MM.1S (cell line): ENCODE measurements at regions not wholly inside any gene's neighbourhood (a gene's known extent, or its start where the extent isn't known, plus 50 kb on each side); places are given as distances from the start of the nearest gene placed in this dataset.

ENCODE experiments used
- DNase-seq: peaks from one replicate; pipeline ENCODE4 v3.0.0-alpha.2; 2015
- H2AFZ ChIP-seq: fragments of 300-600 bp; sonication (generic); 2 replicates; pipeline ENCODE4 v1.6.0; 2016; ENCODE audit warnings: antibody characterized with exemption, low read length
- H3F3A ChIP-seq: fragments of 300-600 bp; sonication (generic); 2 replicates; pipeline ENCODE4 v1.6.1; 2016; ENCODE audit warnings: mild to moderate bottlenecking, antibody characterized with exemption, low read length, moderate library complexity, mixed read lengths; ENCODE audit not compliant: insufficient read depth
- H3K27ac ChIP-seq: fragments of 300-600 bp; sonication (generic); 2 replicates; pipeline ENCODE4 v1.5.1; 2016; ENCODE audit warnings: mild to moderate bottlenecking, low read length
- H3K27me3 ChIP-seq: fragments of 300-600 bp; sonication (generic); replicated peaks from 2 replicates; pipeline ENCODE4 v1.6.0; 2016; ENCODE audit warnings: low read length; ENCODE audit not compliant: insufficient read depth
- H3K36me3 ChIP-seq: fragments of 300-600 bp; sonication (generic); replicated peaks from 2 replicates; pipeline ENCODE4 v1.6.1; 2016; ENCODE audit warnings: mild to moderate bottlenecking, low read length, mixed read lengths; ENCODE audit not compliant: insufficient read depth
- H3K4me1 ChIP-seq: fragments of 300-600 bp; sonication (generic); 2 replicates; pipeline ENCODE4 v1.6.1; 2016; ENCODE audit warnings: low read length, mixed read lengths
- H3K4me2 ChIP-seq: fragments of 300-600 bp; sonication (generic); 2 replicates; pipeline ENCODE4 v1.6.0; 2016; ENCODE audit warnings: low read depth, low read length
- H3K4me3 ChIP-seq: fragments of 300-600 bp; sonication (generic); 2 replicates; pipeline ENCODE4 v1.5.1; 2016; ENCODE audit warnings: low read length, mixed read lengths
- H3K79me2 ChIP-seq: fragments of 300-600 bp; sonication (generic); 2 replicates; pipeline ENCODE4 v1.6.1; 2016; ENCODE audit warnings: mixed run types, low read length, mixed read lengths
- H3K9ac ChIP-seq: fragments of 300-600 bp; sonication (generic); 2 replicates; pipeline ENCODE4 v1.6.1; 2016; ENCODE audit warnings: low read length, mixed read lengths
- H3K9me2 ChIP-seq: fragments of 300-600 bp; sonication (generic); replicated peaks from 2 replicates; pipeline ENCODE4 v1.6.1; 2016; ENCODE audit warnings: mild to moderate bottlenecking, low read length, mixed read lengths; ENCODE audit not compliant: insufficient read depth
- H3K9me3 ChIP-seq: fragments of 300-600 bp; sonication (generic); replicated peaks from 2 replicates; pipeline ENCODE4 v1.6.1; 2016; ENCODE audit warnings: mild to moderate bottlenecking, low read length, mixed read lengths; ENCODE audit not compliant: insufficient read depth
- H4K20me1 ChIP-seq: fragments of 300-600 bp; sonication (generic); 2 replicates; pipeline ENCODE4 v1.6.1; 2016; ENCODE audit warnings: mild to moderate bottlenecking, low read length, moderate library complexity, mixed read lengths; ENCODE audit not compliant: insufficient read depth
- EZH2 ChIP-seq: fragments of 300-600 bp; sonication (generic); optimal IDR thresholded peaks from 2 replicates; pipeline ENCODE3; 2017; ENCODE audit warnings: low read depth, mild to moderate bottlenecking, antibody characterized with exemption, low read length, mixed read lengths
- EZH2phosphoT487 ChIP-seq: fragments of 300-600 bp; sonication (generic); IDR thresholded peaks from 2 replicates; pipeline ENCODE4 v1.6.1; 2018; ENCODE audit warnings: antibody characterized with exemption, low read length
- TF ChIP-seq, protein P1 (sequence below): fragments of 300-600 bp; sonication (generic); IDR thresholded peaks from 2 replicates; pipeline ENCODE4 v1.5.1; 2016; ENCODE audit warnings: antibody characterized with exemption, low read length, mixed read lengths

DNA sequence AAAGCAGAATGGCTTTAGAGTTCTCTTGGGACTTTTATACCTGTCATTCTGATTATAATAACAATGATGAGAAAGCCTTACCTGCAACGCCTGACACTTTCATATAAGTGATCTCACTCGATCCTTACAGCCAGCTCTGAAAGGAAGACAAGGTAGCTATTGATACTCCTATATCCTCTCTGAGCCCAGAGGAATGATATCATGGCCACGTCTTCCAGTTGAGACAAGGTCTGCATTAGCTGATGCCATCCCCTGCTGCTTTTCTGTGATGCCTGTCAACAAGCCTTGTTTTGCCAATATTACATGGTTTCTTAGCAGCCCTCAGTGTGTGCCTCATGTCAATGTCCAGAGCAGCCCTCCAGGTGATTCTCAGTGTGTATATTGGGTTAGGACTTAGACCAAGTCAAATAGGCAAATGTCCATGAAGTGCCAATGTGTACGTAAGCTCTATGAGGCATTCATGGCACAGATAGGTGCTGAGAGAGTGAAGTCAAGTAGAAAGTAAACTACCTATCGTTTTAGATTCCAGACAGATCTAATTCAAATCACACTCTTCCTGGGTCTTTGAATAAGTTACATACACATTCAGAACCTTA lies 405.9 kb downstream of the ADRA2A start:
- Histone ChIP-seq H3K4me1 (no peaks in the 10 kb centered on the region), H3K4me3 (no peak overlapping the region), H3K9ac (no peak overlapping the region), H3K27ac (no peak overlapping the region), H3K36me3 (no peaks in the 10 kb centered on the region), H3F3A (no peaks in the 10 kb centered on the region), H3K27me3 (no peaks in the 10 kb centered on the region), H3K9me2 (no peaks in the 10 kb centered on the region), H4K20me1 (no peaks in the 10 kb centered on the region), H3K79me2 (no peaks in the 10 kb centered on the region), H2AFZ (no peak overlapping the region), H3K4me2 (no peak overlapping the region), H3K9me3 (no peaks in the 10 kb centered on the region)
- TF ChIP-seq, protein P1, sequence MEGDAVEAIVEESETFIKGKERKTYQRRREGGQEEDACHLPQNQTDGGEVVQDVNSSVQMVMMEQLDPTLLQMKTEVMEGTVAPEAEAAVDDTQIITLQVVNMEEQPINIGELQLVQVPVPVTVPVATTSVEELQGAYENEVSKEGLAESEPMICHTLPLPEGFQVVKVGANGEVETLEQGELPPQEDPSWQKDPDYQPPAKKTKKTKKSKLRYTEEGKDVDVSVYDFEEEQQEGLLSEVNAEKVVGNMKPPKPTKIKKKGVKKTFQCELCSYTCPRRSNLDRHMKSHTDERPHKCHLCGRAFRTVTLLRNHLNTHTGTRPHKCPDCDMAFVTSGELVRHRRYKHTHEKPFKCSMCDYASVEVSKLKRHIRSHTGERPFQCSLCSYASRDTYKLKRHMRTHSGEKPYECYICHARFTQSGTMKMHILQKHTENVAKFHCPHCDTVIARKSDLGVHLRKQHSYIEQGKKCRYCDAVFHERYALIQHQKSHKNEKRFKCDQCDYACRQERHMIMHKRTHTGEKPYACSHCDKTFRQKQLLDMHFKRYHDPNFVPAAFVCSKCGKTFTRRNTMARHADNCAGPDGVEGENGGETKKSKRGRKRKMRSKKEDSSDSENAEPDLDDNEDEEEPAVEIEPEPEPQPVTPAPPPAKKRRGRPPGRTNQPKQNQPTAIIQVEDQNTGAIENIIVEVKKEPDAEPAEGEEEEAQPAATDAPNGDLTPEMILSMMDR = no peak
- TF ChIP-seq EZH2phosphoT487 (no peak), EZH2 (no peak)
- DNase-seq = no peak

DNA sequence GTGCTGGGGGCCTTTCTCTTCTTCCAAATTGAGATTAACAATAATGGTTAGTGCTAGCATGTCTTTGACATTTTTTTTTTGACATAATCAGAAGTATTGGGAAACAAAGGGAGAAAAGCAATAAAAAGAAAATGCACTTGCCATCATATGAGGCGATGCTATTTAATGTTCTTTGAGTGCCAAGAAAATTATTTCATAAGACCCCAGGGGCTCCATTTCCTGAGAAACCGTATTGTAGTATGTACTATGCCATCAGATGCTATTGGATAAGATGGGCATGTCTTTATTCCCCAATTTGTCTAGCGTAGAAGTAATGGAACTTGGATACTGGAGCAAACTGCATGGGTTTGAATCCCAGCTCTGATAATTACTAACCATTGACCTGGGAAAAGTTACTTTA lies 408.9 kb downstream of the ADRA2A start:
- no peak for DNase-seq
- no peak overlapping the region for H3K4me2 ChIP-seq
- no peak overlapping the region for H3K27ac ChIP-seq
- no peaks in the 10 kb centered on the region for H4K20me1 ChIP-seq
- H3K9ac ChIP-seq = no peak overlapping the region
- no peak overlapping the region for H2AFZ ChIP-seq
- H3F3A ChIP-seq = no peaks in the 10 kb centered on the region
- TF ChIP-seq, protein P1 = no peak
- TF ChIP-seq EZH2phosphoT487 (no peak), EZH2 (no peak)
- H3K36me3 ChIP-seq = no peaks in the 10 kb centered on the region
- H3K27me3 ChIP-seq = no peaks in the 10 kb centered on the region
- no peak overlapping the region for H3K4me3 ChIP-seq
- H3K9me3 ChIP-seq = no peaks in the 10 kb centered on the region
- H3K9me2 ChIP-seq = no peaks in the 10 kb centered on the region
- H3K4me1 ChIP-seq = no peaks in the 10 kb centered on the region
- no peaks in the 10 kb centered on the region for H3K79me2 ChIP-seq

DNA sequence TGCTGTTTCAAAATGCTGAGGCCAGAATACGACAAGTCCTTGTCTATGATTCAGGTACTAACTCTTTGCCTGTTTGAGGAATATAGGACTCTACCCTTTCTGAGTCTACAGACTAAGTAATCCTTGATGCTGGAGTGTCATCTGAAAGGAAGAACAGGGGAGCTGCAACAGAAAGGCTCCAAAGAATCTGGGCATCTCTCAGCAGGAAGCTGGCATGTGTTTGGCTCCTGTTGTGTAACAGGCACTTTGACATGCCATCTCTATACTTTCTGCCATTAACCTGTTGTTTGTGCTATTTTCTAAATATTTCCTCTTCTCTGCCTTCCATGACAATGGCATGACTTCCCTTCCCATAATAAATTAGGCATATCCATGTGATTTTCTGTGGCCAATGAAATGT lies 409.5 kb downstream of the ADRA2A start:
- Histone ChIP-seq H3K27ac (no peak overlapping the region), H3K9ac (no peak overlapping the region), H3K9me2 (no peaks in the 10 kb centered on the region), H3K4me1 (no peaks in the 10 kb centered on the region), H2AFZ (no peak overlapping the region), H3K9me3 (no peaks in the 10 kb centered on the region), H3K4me2 (no peak overlapping the region), H3K27me3 (no peaks in the 10 kb centered on the region), H3K4me3 (no peak overlapping the region), H3K79me2 (no peaks in the 10 kb centered on the region), H3K36me3 (no peaks in the 10 kb centered on the region), H4K20me1 (no peaks in the 10 kb centered on the region), H3F3A (no peaks in the 10 kb centered on the region)
- TF ChIP-seq, protein P1 = no peak
- TF ChIP-seq EZH2 = no peak
- TF ChIP-seq EZH2phosphoT487 = no peak
- DNase-seq = no peak
